Fibroblast of skin of scalp (primary cell): ENCODE measurements at regions not wholly inside any gene's neighbourhood (a gene's known extent, or its start where the extent isn't known, plus 50 kb on each side); places are given as distances from the start of the nearest gene placed in this dataset.

Source experiments
- DNase-seq: peaks from one replicate; pipeline ENCODE4 v3.0.0-alpha.2; 2013

DNA sequence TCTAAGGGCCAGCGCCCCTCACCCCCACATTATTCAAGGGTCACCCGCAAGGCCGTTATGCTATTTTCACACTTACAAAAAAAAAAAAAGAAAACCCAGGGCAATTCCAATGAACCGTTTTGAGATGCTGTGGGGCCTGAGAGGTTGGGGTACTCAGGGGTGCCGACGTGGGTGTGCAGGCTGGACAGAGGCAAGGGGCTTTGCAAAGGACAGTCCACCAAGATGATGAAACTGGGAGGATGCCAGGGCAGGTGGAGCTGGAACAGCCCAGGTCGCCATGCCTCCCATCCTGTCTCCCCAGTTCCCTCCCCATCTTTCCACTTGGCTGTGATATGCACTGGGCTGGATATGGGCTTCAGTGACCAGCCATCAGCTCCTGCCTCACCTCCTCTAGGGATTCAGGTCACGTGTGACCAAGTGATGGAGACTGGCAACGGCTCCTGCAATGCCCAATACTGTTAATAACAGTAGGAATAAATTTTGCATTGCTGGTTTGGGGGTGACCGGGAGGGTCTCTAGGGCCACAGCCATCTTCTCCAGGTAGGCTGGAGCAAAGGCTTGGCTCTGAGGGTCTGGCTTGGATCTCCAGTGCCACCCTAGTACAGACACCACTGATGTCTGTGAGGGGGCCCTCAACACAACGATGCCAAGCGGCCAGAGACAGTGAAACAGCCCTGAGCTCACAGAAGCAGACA, 151.3 kb upstream of the TNRC6C start:
- DNase-seq, result no peak

DNA sequence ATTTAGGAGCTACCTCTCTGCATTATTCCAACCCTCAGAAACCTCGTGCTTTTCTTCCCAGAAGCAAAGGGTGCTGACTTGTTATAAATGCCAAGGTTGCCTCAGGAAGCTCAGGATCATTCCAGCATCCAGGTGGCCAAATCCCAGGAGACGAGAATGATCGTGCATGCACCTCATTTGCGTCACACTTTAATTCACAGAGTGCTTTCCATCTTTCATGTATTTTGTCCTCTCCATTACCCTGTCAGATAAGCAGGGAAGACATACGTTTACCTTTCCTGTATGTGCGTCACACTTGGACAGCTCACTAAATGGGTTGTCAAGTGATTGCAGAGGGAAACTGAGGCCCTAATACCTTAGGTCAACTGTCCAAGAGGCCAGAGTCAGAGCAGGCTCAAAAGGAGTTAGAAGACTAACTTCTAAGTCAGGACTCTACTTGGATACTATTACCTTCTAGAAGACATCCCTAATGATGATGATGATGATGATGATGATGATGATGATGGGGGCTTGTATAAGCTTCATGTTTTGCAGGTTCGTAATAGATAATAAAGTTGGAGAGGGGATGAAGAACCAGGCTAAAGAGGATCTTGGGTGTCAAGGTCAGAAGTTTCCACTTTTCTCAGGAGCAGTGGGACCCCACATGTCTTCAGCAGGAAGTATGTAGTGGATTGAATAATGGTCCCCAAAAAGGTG, 150.6 kb upstream of the TNRC6C start:
- no peak for DNase-seq

DNA sequence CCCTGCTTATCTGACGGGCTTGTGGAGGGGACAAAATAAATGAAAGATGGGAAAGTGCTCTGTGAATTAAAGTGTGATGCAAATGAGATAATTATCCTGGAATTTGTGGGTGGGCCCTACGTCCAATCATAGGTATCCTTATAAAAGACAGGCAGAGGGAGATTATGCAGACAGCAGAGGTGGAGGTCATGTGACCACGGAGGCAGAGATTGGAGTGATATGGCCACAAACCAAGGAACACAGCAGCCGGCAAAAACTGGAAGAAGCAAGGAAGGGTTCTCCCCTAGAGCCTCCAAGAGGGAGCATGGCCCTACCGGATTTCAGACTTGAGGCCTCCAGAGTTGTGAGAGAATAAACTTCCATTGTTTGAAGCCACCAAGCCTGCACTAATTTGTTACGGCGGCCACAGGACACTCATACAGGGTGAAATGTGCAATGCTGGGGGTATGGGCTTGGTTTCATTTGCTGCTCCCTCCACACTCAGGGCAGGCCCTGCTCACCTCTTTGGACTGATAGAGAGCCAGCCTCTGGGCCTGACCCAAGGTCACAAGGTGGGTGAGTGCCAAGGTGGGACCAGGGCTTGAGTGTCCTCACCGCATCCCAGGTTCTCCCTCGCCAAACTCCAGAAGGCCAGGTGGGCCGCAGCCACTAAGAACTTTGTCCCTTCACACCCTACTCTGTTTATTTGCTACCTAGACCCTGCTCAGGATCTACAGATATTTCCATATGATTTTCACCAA, 149.6 kb upstream of the TNRC6C start:
- no peak for DNase-seq

DNA sequence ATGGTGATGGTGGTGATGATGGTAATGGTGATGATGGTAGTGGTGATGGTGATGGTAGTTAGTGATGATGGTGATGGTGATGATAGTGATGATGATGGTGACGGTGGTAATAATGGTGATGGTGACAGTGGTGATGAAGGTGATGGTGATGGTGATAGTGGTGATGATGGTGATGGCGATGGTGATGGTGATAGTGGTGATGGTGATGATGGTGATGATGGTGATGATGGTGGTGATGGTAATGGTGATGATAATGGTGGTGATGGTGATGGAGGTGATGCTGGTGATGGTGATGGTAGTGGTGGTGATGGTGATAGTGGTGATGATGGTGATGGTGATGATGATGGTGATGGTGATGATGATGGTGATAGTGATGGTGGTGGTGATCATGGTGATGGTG, 148.7 kb upstream of the TNRC6C start:
- no peak for DNase-seq

DNA sequence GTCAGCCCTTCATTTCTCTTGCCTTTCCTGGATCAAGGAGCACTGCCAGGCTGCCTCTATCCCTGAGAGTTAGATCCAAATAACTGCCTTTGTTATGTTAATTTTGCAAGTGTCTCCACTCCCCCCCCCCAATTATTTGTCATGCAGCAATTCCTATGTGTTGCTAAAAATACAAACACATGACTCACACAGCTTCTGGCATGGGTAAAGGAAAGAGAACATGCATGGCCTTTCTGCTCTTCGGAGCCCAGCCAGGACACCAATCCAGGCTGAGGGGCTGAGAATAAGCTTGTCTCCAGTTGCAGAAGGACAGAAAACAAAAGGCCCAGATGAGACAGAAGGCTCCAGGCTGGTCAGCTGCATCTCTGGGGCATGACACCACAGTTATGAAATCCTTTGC, 148.0 kb upstream of the TNRC6C start:
- DNase-seq, result peak; percentile 66

DNA sequence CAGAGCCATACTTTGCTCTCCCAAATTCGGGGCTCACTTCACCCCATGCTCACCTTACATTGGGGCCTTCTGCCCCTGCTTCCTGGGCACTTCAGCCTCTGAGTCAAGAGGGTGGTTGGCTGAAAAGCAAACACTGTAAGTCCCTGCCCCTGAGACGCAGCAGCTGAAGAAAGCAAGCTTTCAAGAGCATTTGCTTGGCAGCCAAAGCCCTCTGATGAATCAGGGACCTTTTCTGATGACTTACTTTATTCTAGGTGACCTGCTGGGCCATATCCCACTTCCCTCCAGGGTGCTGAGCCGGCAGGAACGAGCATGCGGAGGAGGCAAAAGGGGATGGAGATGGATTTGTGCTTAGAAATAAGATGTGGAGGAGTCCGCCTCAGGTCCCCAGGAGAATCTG, 147.0 kb upstream of the TNRC6C start:
- no peak for DNase-seq

DNA sequence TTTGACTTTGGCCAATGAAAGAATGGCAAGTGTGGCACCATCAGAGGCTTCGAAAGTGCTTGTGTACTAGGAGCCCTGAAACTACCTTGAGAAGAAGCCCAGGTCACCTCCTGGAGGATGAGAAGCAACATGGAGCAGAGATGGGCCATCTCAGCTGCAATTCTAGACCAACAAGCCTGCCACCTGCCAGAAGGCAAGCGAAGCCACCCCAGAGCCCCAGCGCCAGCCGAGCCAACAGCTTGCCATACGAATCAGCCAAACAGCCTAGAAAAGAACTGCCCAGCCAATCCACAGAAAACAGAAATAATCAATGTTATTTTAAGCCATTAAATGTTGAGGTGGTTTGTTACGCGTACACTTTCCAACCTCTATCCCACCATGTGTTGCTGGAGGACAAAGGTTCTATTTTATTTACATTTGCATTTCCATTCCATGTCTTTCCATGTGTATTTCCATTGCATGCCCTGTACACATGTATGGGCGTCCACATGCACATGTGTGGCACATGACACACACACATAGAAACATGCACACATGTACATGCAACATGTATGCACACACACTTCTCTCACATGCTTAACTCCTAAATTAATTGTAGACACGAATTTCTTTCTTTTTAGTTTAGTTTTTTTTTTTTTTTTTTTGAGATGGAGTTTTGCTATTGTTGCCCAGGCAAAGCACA, 144.3 kb upstream of the TNRC6C start:
- DNase-seq, result no peak

DNA sequence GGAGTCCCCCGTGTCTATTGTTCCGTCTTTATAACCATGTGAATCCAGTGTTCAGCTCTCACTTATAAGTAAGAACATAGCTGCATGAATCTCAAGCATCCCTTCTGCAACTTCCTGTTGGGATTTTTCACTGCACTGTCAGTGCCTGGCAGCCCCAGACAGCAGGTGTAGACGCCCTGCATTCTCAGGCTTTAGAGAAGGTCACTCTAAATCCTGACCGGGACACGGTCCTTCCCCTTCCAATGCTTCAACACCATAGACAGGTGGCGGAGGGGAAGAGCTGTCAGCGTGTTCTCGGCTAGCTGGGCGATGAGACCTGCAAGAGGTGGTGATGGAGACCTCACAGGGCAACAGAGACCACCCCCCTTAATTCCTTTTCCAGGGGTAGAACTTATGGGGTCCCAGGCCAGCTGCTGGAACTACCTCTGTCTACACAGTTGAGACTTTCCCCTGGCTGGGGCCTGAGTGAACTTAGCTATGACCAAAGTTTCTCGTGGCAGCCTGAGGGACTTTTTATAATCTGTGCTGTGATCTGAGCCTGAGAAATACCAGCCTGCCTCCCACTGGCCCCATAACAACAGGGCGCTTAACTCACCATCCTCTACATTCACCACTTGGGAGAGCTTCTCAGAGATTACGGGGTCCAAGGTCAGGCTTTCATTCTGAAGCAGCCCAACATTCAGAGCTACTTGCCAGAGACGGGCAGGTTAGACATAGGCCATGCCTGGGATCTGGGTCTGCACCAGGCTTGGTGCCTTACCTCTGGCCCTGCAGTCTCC, 143.2 kb upstream of the TNRC6C start:
- DNase-seq, result no peak

DNA sequence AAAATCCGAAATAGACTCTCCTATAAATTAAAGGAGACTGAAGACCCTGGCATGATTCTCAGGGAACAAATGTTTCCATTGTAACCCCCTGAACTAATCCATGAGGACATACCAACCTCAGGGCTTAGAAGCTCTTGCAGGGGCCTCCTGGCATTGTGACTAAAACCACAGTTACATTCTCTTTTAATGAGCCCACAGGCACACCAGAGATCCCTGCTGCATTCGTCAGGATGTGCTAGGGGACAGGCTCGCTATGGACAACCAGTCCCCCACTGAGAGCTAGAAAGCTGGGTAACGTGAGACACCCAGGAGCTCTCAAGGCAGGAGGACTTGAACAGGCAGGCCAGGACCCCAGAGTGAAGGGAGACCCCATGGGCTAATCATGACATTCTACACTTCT, 140.6 kb upstream of the TNRC6C start:
- DNase-seq, result peak; percentile 81

DNA sequence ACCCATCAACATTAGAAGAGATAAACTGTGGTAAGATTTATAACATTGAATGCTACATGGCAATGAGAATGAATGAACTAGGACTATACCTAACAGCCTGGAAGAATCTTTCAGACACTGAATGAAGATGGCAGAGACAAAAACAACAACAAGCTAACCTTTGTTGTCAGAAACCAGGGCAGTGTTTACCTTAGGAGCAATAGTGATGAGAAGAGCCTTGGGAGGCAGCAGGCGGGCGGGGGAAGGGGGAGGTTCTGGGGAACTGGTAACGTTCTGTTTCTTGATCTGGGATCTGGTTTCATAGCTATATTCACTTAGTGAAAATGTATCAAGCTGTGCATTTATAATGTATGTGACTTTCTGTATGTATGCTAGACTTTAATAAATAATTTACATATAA, 139.0 kb upstream of the TNRC6C start:
- no peak for DNase-seq

DNA sequence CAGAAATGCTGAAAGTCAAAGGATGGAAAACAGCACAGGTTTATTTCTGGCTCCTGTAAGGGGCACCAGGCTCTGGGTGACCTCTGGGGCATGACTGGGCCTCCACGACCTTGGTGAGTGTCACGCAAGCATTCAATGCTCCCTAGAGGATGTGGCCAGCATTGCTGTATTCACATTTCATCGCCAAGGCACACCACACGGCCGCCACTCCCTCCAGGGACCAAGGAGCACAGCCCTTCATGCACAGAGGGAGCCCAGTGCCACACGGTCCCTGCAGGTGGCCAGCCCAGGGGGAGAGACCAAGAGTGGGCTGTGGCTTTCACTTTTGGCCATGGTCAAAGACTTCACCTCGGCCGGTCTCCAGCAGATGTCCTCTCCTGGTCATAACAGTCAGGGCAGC, 137.4 kb upstream of the TNRC6C start:
- DNase-seq, result no peak

DNA sequence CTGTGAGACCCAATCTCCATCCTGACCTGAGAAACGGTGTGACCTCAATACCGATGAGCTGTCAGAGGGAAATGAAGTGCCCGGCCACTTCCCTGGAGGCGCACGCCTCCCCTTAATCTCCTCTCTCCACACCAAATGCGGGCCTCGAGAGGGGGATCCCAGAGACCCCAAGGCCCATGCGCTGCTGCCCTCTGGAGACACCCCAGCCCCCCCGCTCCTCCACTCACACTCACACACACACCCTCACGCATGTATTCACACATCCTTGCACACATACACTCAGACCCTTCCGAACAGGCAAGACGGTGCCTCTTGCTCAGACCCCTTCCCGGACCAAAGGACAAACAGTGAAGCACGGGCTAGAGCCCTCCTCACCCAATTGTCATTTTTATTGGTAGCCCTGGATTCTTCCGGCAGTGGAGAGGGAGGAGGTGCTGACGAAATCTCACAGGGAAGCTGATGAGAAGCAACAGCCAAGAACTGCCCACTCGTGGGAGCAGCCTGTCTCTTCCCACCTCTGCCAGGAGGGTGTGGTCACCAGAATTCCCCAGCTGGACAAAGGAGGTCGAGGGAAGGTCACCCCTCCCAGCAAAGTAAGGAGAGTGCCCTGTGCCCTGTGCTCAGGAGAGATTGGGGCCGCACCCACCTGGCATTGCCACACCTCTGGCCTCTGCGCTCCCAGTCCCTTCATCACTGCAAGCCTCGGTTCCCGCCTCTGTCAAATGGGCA, 136.0 kb upstream of the TNRC6C start:
- no peak for DNase-seq

DNA sequence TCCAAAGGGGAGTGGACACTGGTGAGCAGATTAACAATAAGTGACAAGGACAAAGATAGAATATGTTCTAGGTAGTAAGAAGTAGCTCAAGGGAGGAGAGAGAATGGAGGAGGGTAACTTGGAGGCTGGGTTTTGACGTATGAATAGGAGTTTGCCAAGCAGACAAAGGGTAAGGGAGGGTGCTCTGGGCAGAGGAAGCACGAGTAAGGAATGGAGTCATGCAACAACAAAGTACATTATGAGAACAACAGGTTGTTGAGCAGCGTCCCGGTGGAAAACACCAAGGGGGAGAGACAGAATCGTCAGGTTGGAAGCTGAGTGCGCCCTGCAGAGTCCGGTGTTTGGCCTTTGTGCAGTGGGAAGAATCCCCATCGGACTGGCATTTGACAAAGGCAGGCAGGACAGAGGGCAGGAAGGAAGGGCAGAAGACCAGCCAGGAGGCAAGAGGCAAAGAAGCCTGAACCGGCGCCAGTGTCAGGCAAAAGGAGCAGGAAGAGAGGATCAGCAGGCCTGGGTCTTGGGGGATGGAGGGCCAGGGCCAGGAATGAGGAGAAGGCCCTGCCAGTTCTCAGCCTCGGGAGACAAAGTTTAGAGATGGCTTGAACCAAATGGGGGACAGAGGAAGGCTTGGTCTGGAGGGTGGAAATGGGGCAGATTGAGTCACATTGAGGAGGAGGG, 134.3 kb upstream of the TNRC6C start:
- no peak for DNase-seq

DNA sequence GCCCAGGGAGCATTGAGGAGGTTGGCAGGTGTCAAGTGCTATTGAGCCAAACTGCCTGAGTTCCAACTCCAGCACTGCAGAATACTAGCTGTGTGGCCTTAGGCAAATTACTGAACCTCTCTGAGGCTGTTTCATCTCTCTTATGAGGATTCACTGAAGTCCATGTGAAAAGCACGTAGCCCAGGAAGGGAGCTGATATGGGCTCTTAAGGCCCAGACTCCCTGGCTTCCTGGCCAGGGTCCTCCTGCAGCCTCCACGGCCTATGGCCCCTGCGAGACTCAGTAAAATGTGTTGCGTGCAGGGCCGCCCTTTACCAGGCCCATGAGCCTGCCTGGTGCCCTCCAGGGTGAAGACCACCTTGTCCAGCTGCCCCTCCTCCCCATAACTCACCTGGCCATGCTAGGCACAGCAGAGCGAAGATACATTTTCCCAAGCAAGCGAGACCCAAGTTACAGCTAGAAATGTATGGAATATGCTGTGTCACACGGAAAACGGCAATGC, 133.7 kb upstream of the TNRC6C start:
- no peak for DNase-seq

DNA sequence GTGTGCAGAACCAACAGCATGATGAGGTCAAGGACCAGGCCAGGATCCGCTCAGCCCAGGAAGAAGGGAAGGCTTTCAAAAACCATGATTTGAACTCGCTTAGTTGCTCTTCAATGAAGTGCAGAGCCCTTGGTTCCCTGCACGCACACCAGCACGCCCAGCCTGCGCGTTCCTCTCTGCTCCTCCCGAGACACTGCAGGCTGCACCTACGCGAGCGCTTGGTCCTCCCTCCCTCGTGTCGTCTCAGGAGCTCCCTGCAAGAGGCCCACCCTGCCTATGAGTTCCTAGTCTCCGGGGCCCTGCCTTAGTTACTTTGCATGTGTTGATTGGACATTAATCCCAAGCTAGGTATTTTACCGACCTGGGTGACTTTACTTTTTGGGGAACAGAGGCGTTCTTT, 132.9 kb upstream of the TNRC6C start:
- DNase-seq, result no peak

DNA sequence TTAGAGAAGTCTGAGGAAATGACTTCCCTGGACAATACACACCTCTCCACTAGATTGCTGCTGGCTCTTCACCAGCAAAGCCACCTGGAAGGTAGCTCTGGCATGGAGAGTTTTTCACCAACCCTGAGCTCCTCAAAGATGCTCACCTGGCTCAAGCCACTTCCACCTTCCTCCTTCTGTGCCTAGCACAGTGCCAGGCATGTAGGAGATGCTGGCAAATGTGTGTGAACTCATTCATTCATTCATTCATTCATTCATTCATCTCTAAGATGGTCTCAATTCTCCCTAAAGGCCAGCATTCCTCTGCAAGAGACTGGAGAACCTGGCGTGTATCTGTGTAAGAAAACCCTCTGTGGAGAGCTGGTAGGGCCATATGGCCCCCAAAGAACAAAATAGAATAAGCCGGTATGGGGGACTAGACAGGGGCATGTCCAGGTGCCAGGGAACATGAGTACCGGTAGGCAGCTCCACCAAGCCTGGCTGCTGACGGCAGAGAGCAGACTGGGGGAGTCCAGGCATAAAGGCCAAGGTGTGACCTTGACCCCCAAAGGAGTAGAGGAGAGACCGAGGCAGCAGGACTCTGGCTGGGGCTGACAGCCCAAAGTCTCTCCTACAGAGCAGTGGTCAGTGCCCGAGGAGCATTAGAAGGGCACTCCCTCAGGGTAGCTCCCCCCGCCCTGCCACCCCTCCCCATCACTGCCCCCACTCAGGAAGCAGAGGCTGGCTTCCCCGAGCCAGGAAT, 132.2 kb upstream of the TNRC6C start:
- no peak for DNase-seq

DNA sequence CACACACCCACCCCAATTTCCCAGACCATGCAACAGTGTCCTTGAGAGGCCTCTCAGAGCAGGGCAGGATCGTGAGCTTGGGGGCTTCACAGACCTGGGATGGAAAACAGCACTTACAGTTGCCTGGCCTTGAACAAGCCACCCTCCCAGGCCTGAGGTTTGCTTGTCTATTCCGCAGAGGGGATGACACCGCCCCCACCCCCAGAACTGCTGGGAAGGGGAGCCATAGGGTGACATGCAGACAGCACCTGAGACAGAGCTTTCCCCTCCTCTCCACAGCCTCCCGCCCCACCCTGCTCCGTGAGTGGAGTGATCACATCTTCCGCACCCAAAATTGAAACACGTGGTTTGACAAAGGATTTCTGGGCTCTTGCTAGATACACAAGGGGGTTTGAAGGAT, 131.5 kb upstream of the TNRC6C start:
- no peak for DNase-seq

DNA sequence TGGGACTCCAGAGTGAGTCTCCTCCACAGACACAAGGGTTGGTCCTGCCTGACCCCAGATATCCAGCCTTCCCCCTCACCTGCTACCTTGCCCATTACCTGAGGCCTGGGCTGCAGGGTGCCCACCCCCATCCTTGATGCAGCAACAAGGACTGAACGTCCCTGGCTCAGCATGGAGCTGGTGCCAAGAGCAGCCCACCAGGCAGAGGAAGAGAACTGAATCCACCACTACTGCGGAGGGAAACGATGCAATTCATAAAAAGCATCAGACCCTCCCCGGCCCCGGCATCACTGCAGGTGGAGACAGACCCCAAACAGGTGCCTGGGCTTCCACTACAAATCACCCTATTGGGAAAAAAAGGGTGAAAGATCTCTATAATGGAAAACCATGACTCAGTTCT, 131.0 kb upstream of the TNRC6C start:
- no peak for DNase-seq

DNA sequence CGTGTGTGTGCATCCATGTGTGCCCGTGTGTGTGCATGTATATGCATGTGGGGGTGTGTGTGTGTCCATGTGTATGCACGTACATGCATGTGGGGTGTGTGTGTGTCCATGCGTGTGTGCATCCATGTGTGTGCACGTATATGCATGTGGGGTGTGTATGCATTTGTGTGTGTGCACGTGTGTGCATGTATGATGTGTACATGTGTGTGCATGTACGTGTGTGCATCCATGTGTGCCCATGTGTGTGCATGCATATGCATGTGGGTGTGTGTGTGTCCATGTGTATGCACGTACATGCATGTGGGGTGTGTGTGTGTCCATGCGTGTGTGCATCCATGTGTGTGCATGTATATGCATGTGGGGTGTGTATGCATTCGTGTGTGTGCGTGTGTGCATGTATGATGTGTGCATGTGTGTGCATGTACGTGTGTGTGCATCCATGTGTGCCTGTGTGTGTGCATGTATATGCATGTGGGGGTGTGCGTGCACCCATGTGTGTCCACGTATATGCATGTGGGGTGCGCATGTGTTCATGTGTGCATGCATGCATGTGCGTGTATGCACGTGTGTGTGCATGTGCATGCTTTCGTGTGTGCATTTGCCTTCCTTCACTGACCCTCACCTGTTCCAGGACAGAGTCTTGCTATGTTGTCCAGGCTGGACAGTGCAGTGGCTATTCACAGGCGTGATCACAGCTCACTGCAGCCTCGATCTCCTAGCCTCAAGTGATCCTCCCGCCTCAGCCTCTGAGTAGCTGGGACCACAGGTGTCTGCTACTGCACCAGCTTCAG, 129.6 kb upstream of the TNRC6C start:
- no peak for DNase-seq
